Upper lobe of right lung (tissue), 1 donor: ENCODE measurements at regions not wholly inside any gene's neighbourhood (a gene's known extent, or its start where the extent isn't known, plus 50 kb on each side); places are given as distances from the start of the nearest gene placed in this dataset.
A peak's percentile ranks its signal among the peaks of the same experiment; 100 is the strongest.

Experiments
- ATAC-seq: fragments of 200-7000 bp; cut with Tn5 transposase; one replicate; pipeline ENCODE4 v1.9.1; 2020; ENCODE audit warnings: mild to moderate bottlenecking, moderate library complexity
- DNase-seq: peaks from one replicate; pipeline ENCODE4 v3.0.0-alpha.2; 2020
- H3K27ac ChIP-seq: fragments of 200-600 bp; one replicate; pipeline ENCODE4 v1.8.0; 2022
- H3K27me3 ChIP-seq: fragments of 200-600 bp; one replicate; pipeline ENCODE4 v1.8.0; 2022; ENCODE audit warnings: mild to moderate bottlenecking
- H3K36me3 ChIP-seq: fragments of 200-600 bp; one replicate; pipeline ENCODE4 v1.8.0; 2022
- H3K4me1 ChIP-seq: fragments of 200-600 bp; one replicate; pipeline ENCODE4 v1.8.0; 2022
- H3K4me3 ChIP-seq: fragments of 200-600 bp; one replicate; pipeline ENCODE4 v1.8.0; 2022; ENCODE audit warnings: mild to moderate bottlenecking
- H3K9me3 ChIP-seq: fragments of 200-600 bp; one replicate; pipeline ENCODE4 v1.8.0; 2022
- CTCF ChIP-seq: fragments of 200-600 bp; IDR thresholded peaks from one replicate; pipeline ENCODE4 v1.8.0; 2022; ENCODE audit warnings: antibody characterized with exemption
- intact Hi-C: fragments of 100-400 bp; cut with DNase I; formaldehyde crosslinking; loops from one replicate; pipeline ENCODE4 v1.11.0; 2022
- donor health status: DM: no; HTN: yes; CAD: no; lungs with severe emphysema.

- DNase-seq: no peak
- ATAC-seq: no peak
- H3K9me3 ChIP-seq: no peaks in the 10 kb centered on the region
- peak overlapping the region; percentile 55 for H3K27ac ChIP-seq
- intact Hi-C loops: no loop called here
- no peak for TF ChIP-seq CTCF
- peaks cover 16% of the 10 kb centered on the region for H3K4me1 ChIP-seq
- no peaks in the 10 kb centered on the region for H3K27me3 ChIP-seq
- H3K36me3 ChIP-seq: no peaks in the 10 kb centered on the region
- no peak overlapping the region for H3K4me3 ChIP-seq
Observed at GRCh38 chr9:89668866-89669246, 64.0 kb downstream of the GADD45G start.

- no peak for DNase-seq
- no peak for TF ChIP-seq CTCF
- Histone ChIP-seq H3K9me3 (no peaks in the 10 kb centered on the region), H3K4me1 (peaks cover 10% of the 10 kb centered on the region), H3K27ac (no peak overlapping the region), H3K4me3 (no peak overlapping the region), H3K27me3 (no peaks in the 10 kb centered on the region), H3K36me3 (no peaks in the 10 kb centered on the region)
- no peak for ATAC-seq
- intact Hi-C loops: no loop called here
Observed at GRCh38 chr9:89669361-89669842, 64.6 kb downstream of the GADD45G start.

GRCh38 chr9:89670114-89670513 is 65.3 kb downstream of the GADD45G start:
- intact Hi-C loops: no loop called here
- H3K27me3 ChIP-seq: no peaks in the 10 kb centered on the region
- TF ChIP-seq CTCF: no peak
- H3K4me1 ChIP-seq: peaks cover 9% of the 10 kb centered on the region
- no peaks in the 10 kb centered on the region for H3K36me3 ChIP-seq
- no peak for ATAC-seq
- no peaks in the 10 kb centered on the region for H3K9me3 ChIP-seq
- no peak overlapping the region for H3K27ac ChIP-seq
- DNase-seq: peak; percentile 53
- H3K4me3 ChIP-seq: no peak overlapping the region

GRCh38 chr9:89670801-89671434 is 66.1 kb downstream of the GADD45G start:
- H3K4me1 ChIP-seq: peaks cover 9% of the 10 kb centered on the region
- H3K36me3 ChIP-seq: no peaks in the 10 kb centered on the region
- H3K4me3 ChIP-seq: no peak overlapping the region
- ATAC-seq (no peak), DNase-seq (no peak)
- no peaks in the 10 kb centered on the region for H3K27me3 ChIP-seq
- TF ChIP-seq CTCF: no peak
- H3K9me3 ChIP-seq: no peaks in the 10 kb centered on the region
- intact Hi-C loops: no loop called here
- H3K27ac ChIP-seq: no peak overlapping the region

GRCh38 chr9:89674667-89675057 is 69.8 kb downstream of the GADD45G start:
- Histone ChIP-seq H3K4me1 (peaks cover 16% of the 10 kb centered on the region), H3K36me3 (no peaks in the 10 kb centered on the region), H3K27ac (no peak overlapping the region), H3K9me3 (no peaks in the 10 kb centered on the region), H3K4me3 (no peak overlapping the region), H3K27me3 (no peaks in the 10 kb centered on the region)
- TF ChIP-seq CTCF: no peak
- intact Hi-C loops: no loop called here
- ATAC-seq (no peak), DNase-seq (no peak)
